Naive thymus-derived CD4-positive, alpha-beta T cell (primary cell): ENCODE measurements at regions not wholly inside any gene's neighbourhood (a gene's known extent, or its start where the extent isn't known, plus 50 kb on each side); places are given as distances from the start of the nearest gene placed in this dataset.
A peak's percentile ranks its signal among the peaks of the same experiment; 100 is the strongest.

ENCODE experiments used
- ATAC-seq: fragments of 150-1000 bp; cut with Tn5 transposase; 2 replicates; pipeline ENCODE4 v1.10.0; 2021; ENCODE audit warnings: mild to moderate bottlenecking, moderate library complexity
- CTCF ChIA-PET: fragments of 350-600 bp; sonication (Branson Sonifier 250); formaldehyde crosslinking; loops from one replicate; lab custom pipeline; 2021; ENCODE audit warnings: antibody characterized with exemption; lab: Charles Lee
- POLR2A ChIA-PET: fragments of 350-600 bp; sonication (Branson Sonifier 250); formaldehyde crosslinking; loops from one replicate; lab custom pipeline; 2021; ENCODE audit warnings: antibody characterized with exemption, inconsistent platforms; lab: Charles Lee
- DNase-seq, 9 donors: peaks; one replicate each; pipeline versions ENCODE4 v3.0.0 to v3.0.0-alpha.2; 2020 to 2022; ENCODE audit warnings: mixed read lengths in 1 of 9
- H3K27ac ChIP-seq: one replicate; pipeline ENCODE4 v1.7.0; 2013; ENCODE audit warnings: mild to moderate bottlenecking, low read depth, low read length, moderate library complexity
- H3K27me3 ChIP-seq, 2 donors: one replicate each; pipeline ENCODE4 v1.7.0; 2013; ENCODE audit warnings: low read length in 2 of 2, mild to moderate bottlenecking in 2 of 2, moderate library complexity in 2 of 2; ENCODE audit not compliant: control insufficient read depth in 2 of 2, insufficient read depth in 2 of 2
- H3K36me3 ChIP-seq, 3 experiments: 1 replicate in 2 of 3; 2 replicates in 1 of 3; pipeline ENCODE4 v1.7.0; 2013; ENCODE audit warnings: low read length in 3 of 3, mild to moderate bottlenecking in 3 of 3, moderate library complexity in 1 of 3; ENCODE audit not compliant: insufficient read depth in 3 of 3, control insufficient read depth in 2 of 3
- H3K4me1 ChIP-seq, 2 donors: one replicate each; pipeline ENCODE4 v1.7.0; 2013; ENCODE audit warnings: low read length in 2 of 2, mild to moderate bottlenecking in 2 of 2, moderate library complexity in 1 of 2; ENCODE audit not compliant: control insufficient read depth in 2 of 2, insufficient read depth in 2 of 2
- H3K4me3 ChIP-seq: 2 replicates; pipeline ENCODE4 v1.7.0; 2013; ENCODE audit warnings: mild to moderate bottlenecking, low read length
- H3K9me3 ChIP-seq, 3 experiments: 1 replicate in 2 of 3; 2 replicates in 1 of 3; pipeline ENCODE4 v1.7.0; 2013; ENCODE audit warnings: low read length in 3 of 3; ENCODE audit not compliant: control insufficient read depth in 2 of 3
- H3K27ac Mint-ChIP-seq, 9 donors: one replicate each; pipeline ENCODE4 v1.8.0; 2020 to 2022; ENCODE audit warnings: mixed read lengths in 9 of 9, mild to moderate bottlenecking in 8 of 9, moderate library complexity in 5 of 9, inconsistent platforms in 2 of 9
- H3K27me3 Mint-ChIP-seq, 5 donors: one replicate each; pipeline ENCODE4 v1.8.0; 2021 to 2022; ENCODE audit warnings: mixed read lengths in 5 of 5, mild to moderate bottlenecking in 1 of 5
- H3K36me3 Mint-ChIP-seq, 5 donors: one replicate each; pipeline ENCODE4 v1.8.0; 2020 to 2022; ENCODE audit warnings: mixed read lengths in 5 of 5, mild to moderate bottlenecking in 3 of 5, inconsistent platforms in 1 of 5
- H3K4me1 Mint-ChIP-seq, 7 donors: one replicate each; pipeline ENCODE4 v1.8.0; 2020 to 2022; ENCODE audit warnings: mixed read lengths in 7 of 7, mild to moderate bottlenecking in 3 of 7, inconsistent platforms in 1 of 7
- H3K4me3 Mint-ChIP-seq, 10 donors: one replicate each; pipeline ENCODE4 v1.8.0; 2020 to 2022; ENCODE audit warnings: mild to moderate bottlenecking in 10 of 10, mixed read lengths in 10 of 10, moderate library complexity in 6 of 10, inconsistent platforms in 2 of 10
- H3K9me3 Mint-ChIP-seq, 11 donors: one replicate each; pipeline ENCODE4 v1.8.0; 2020 to 2022; ENCODE audit warnings: mixed read lengths in 11 of 11, mild to moderate bottlenecking in 4 of 11, inconsistent platforms in 1 of 11, moderate library complexity in 1 of 11
- intact Hi-C, 2 donors: fragments of 100-400 bp; cut with micrococcal nuclease; formaldehyde crosslinking; loops; one replicate each; pipeline ENCODE4 v1.15.1; 2023

DNA sequence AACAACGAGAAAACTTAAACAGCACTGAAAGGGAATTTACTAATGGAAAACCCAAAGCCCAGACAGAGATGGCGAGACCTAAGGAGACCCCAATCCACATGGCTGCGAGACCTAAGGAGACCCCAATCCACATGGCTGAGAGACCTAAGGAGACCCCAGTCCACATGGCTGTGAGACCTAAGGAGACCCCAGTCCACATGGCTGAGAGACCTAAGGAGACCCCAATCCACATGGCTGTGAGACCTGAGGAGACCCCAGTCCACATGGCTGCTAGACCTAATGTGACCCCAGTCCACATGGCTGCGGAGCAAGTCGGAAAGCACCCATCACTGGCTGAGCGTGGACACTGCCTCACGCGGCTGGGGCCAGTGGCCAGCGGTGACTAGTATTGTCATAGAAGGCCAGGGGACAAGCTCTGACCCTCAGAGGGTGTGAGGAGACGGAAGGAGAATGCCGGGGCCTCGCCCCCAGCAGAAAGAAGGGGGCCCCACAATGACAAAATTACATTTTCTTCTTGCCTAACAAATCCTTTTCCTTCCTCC lies 241.8 kb downstream of the C16orf95 start:
- Histone ChIP-seq H3K9me3 (no peaks in the 10 kb centered on the region), H3K36me3 (no peaks in the 10 kb centered on the region), H3K4me3 (no peak overlapping the region), H3K4me1 (no peaks in the 10 kb centered on the region), H3K27me3 (no peaks in the 10 kb centered on the region), H3K27ac (no peak overlapping the region)
- H3K36me3 Mint-ChIP-seq: peaks cover 0 to 10% (median 0%) of the 10 kb centered on the region in 5 donors
- CTCF ChIA-PET: interaction anchor here (0.5 to 0.7 kb wide), 2 partner anchors 10 to 257 kb away, joined by 3 read pairs; no protein-coding TSS in a partner anchor
- intact Hi-C loops: loop anchor here in 1 of 2 donors (5.0 kb wide), 1 partner anchor 513 kb away; no protein-coding TSS in a partner anchor
- DNase-seq: no peak
- H3K9me3 Mint-ChIP-seq: peaks cover 3 to 16% (median 9%) of the 10 kb centered on the region in 11 donors
- H3K4me3 Mint-ChIP-seq: no peak overlapping the region
- no peak overlapping the region for H3K27ac Mint-ChIP-seq
- POLR2A ChIA-PET: no interaction called here
- no peak for ATAC-seq
- no peaks in the 10 kb centered on the region for H3K4me1 Mint-ChIP-seq
- H3K27me3 Mint-ChIP-seq: peaks cover 0 to 21% (median 9%) of the 10 kb centered on the region in 5 donors

DNA sequence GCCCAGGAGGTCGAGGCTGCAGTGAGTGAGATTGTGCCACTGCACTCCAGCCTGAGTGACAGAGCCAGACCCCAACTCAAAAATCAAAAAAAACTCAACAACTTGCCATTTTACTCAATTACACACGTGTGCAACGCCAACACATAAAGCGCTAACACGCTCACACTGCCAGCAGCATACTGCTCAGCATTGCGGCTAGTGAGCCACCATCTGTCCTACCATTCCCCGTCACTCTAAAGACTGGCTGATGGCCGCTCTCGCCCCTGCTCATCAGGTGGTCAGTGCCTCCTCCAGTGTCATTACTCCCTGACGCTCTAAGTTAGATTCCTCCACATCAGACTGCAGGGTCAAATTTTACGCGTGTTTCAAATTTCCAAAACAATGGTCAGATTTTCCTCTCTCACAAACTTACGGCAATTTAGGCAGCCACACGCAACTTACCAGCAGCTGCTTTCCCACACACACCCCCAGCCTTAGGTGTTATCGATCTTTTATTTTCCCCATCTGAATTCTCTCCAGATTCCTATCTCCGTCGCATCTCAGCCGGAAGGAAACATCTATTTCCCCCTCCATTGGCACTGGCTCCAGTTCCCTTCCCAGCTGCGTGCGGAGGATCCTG lies 240.8 kb downstream of the C16orf95 start:
- H3K36me3 Mint-ChIP-seq: peaks cover 0 to 14% (median 4%) of the 10 kb centered on the region in 5 donors
- Histone ChIP-seq H3K36me3 (no peaks in the 10 kb centered on the region), H3K27ac (no peak overlapping the region), H3K27me3 (no peaks in the 10 kb centered on the region), H3K4me3 (no peak overlapping the region), H3K9me3 (peaks cover 0 to 5% (median 5%) of the 10 kb centered on the region in 3 experiments), H3K4me1 (no peaks in the 10 kb centered on the region)
- H3K9me3 Mint-ChIP-seq: peaks cover 6 to 27% (median 16%) of the 10 kb centered on the region in 11 donors
- ATAC-seq (no peak), DNase-seq (no peak)
- H3K27ac Mint-ChIP-seq: no peak overlapping the region
- no peaks in the 10 kb centered on the region for H3K4me1 Mint-ChIP-seq
- POLR2A ChIA-PET: no interaction called here
- CTCF ChIA-PET: interaction anchor here (0.7 kb wide), 1 partner anchor 258 kb away, joined by 3 read pairs; no protein-coding TSS in a partner anchor
- peaks cover 0 to 14% (median 3%) of the 10 kb centered on the region in 5 donors for H3K27me3 Mint-ChIP-seq
- intact Hi-C loops: loop anchor here in 1 of 2 donors (5.0 kb wide), 1 partner anchor 514 kb away; no protein-coding TSS in a partner anchor
- no peak overlapping the region for H3K4me3 Mint-ChIP-seq

DNA sequence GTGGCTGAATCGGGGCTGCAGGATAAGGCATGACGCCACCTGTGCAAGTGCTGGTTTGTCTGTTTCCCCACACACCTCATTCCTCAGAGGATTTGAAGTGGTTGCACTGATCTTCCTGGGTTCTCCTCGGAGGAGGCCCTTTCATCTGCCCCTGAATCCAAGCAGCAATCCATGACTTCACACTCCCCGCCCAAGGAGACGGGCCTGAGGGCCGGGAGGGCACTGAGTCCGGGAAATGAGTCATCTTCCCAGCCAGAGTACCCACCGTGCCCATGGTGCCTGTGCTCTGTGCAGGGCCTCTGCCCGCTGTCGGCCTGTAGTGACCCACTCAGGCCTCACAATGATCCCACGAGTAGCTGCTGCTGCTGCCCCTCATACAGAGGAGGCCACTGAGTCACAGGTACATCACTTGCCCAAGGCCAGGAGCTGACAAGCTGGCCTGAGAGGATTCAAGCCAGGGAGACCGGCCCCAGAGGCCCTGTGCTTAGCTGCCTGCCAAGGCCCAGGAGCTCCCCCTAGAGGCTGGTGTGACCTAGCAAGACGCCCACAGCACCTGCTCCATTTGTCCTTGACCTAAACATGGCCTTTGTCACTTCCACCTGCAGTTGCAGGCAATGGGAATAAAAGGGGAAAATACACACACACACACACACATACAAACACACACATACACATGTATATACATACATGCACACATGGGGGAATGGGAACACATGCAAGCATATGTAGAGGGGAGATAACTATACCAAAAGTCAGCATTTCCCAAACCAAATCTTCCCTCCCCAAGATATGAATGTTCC lies 240.0 kb downstream of the C16orf95 start:
- Histone ChIP-seq H3K4me3 (no peak overlapping the region), H3K9me3 (peaks cover 0 to 5% (median 5%) of the 10 kb centered on the region in 3 experiments), H3K4me1 (no peaks in the 10 kb centered on the region), H3K27ac (no peak overlapping the region), H3K36me3 (no peaks in the 10 kb centered on the region), H3K27me3 (no peaks in the 10 kb centered on the region)
- H3K27ac Mint-ChIP-seq: no peak overlapping the region
- peak in 1 of 9 donors; percentile 46 for DNase-seq
- peaks cover 0 to 14% (median 4%) of the 10 kb centered on the region in 5 donors for H3K36me3 Mint-ChIP-seq
- H3K27me3 Mint-ChIP-seq: peaks cover 0 to 14% (median 3%) of the 10 kb centered on the region in 5 donors
- ChIA-PET POLR2A (no interaction called here), CTCF (no interaction called here)
- no peaks in the 10 kb centered on the region for H3K4me1 Mint-ChIP-seq
- ATAC-seq: peak; percentile 46
- peaks cover 11 to 34% (median 22%) of the 10 kb centered on the region in 11 donors for H3K9me3 Mint-ChIP-seq
- intact Hi-C loops: loop anchor here in 1 of 2 donors (5.0 kb wide), 1 partner anchor 515 kb away; no protein-coding TSS in a partner anchor
- no peak overlapping the region for H3K4me3 Mint-ChIP-seq

DNA sequence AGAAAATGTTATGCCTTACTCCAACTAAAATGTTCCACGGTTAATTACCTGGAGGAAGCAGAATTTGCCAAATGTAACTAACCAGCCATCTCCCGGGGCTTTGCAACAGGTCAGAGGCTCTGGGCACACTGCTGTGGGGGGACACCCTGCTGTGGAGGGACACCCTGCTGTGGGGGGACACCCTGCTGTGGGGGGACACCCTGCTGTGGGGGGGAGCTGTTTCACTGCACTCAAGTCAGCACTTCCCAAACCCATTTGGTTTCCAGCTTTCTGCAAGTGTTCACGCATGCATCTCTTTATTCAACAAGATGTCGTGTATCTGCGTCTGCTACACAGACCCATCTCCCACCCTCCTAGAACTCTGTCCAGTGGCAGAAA lies 239.5 kb downstream of the C16orf95 start:
- DNase-seq (no peak), ATAC-seq (no peak)
- POLR2A ChIA-PET: no interaction called here
- H3K27ac ChIP-seq: no peak overlapping the region
- H3K36me3 ChIP-seq: no peaks in the 10 kb centered on the region
- H3K9me3 ChIP-seq: peaks cover 0 to 5% (median 5%) of the 10 kb centered on the region in 3 experiments
- peaks cover 12 to 40% (median 26%) of the 10 kb centered on the region in 11 donors for H3K9me3 Mint-ChIP-seq
- H3K4me1 ChIP-seq: no peaks in the 10 kb centered on the region
- H3K27me3 Mint-ChIP-seq: peaks cover 0 to 14% (median 3%) of the 10 kb centered on the region in 5 donors
- no peak overlapping the region for H3K4me3 Mint-ChIP-seq
- H3K36me3 Mint-ChIP-seq: peaks cover 0 to 15% (median 7%) of the 10 kb centered on the region in 5 donors
- H3K4me3 ChIP-seq: no peak overlapping the region
- CTCF ChIA-PET: no interaction called here
- intact Hi-C loops: loop anchor here in 1 of 2 donors (5.0 kb wide), 1 partner anchor 515 kb away; no protein-coding TSS in a partner anchor
- no peaks in the 10 kb centered on the region for H3K27me3 ChIP-seq
- H3K4me1 Mint-ChIP-seq: no peaks in the 10 kb centered on the region
- no peak overlapping the region for H3K27ac Mint-ChIP-seq

DNA sequence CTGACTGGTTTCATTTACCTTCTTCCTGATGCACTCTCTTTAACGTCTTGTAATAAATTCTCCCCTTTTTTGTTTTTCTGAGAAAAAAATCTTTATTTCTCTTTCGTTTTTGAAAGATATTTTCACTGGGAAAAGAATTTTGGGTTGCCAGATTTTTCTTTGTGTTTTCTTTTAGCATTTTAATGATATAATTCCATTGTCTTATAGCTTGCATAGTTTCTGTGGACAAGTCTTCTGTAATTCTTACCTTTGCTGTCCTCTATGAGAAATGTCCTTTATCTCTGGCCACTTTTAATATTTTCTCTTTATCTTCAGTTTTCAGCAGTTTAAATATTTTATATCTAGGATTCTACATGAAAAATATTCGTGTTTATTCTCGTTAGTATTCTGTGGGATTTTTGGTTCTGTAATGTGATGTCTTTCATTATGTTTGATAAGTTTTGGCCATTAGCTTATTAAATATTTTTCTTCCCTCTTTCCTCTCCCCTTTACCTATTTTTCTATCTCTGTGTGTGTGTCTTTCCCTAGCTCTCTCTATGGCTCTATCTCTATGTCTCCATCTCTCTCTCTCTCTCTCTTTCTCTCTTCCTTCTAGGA lies 236.5 kb downstream of the C16orf95 start:
- no peak for ATAC-seq
- H3K36me3 Mint-ChIP-seq: peaks cover 0 to 19% (median 8%) of the 10 kb centered on the region in 5 donors
- no peak for DNase-seq
- no peak overlapping the region for H3K27ac Mint-ChIP-seq
- no peaks in the 10 kb centered on the region for H3K4me1 Mint-ChIP-seq
- Histone ChIP-seq H3K9me3 (peaks cover 0 to 10% (median 5%) of the 10 kb centered on the region in 3 experiments), H3K36me3 (no peaks in the 10 kb centered on the region), H3K27me3 (no peaks in the 10 kb centered on the region), H3K4me3 (no peak overlapping the region), H3K27ac (no peak overlapping the region), H3K4me1 (no peaks in the 10 kb centered on the region)
- H3K4me3 Mint-ChIP-seq: no peak overlapping the region
- ChIA-PET POLR2A (no interaction called here), CTCF (no interaction called here)
- H3K27me3 Mint-ChIP-seq: peaks cover 0 to 18% (median 6%) of the 10 kb centered on the region in 5 donors
- intact Hi-C loops: loop anchor here in 1 of 2 donors (10.0 kb wide), 1 partner anchor 64 kb away; no protein-coding TSS in a partner anchor
- peaks cover 16 to 52% (median 30%) of the 10 kb centered on the region in 11 donors for H3K9me3 Mint-ChIP-seq

DNA sequence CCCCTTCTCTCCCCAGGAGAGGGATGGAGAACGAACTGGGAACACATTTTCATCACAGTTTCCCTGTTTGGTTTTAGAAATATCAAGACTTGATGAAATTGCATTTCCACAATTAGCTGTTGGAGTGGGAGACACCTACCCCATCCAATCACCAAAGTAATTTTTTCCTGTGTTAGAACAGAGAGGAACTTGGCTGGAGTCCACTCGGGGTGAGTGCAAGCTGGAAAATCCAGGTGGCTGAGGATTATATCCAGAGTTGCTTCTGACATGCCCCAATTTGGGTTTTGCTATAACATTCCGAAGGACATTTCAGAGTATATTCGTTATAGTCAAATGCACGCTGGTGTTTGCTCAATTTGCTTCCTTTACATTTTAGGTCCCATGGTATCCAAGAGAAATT lies 231.8 kb downstream of the C16orf95 start:
- intact Hi-C loops: loop anchor here in 1 of 2 donors (10.0 kb wide), 1 partner anchor 59 kb away; no protein-coding TSS in a partner anchor
- H3K27ac ChIP-seq: no peak overlapping the region
- H3K4me3 ChIP-seq: no peak overlapping the region
- no peaks in the 10 kb centered on the region for H3K27me3 ChIP-seq
- no peak overlapping the region for H3K27ac Mint-ChIP-seq
- ATAC-seq (no peak), DNase-seq (no peak)
- peaks cover 0 to 6% (median 4%) of the 10 kb centered on the region in 5 donors for H3K27me3 Mint-ChIP-seq
- H3K4me1 ChIP-seq: no peaks in the 10 kb centered on the region
- H3K4me3 Mint-ChIP-seq: no peak overlapping the region
- peaks cover 0 to 16% (median 8%) of the 10 kb centered on the region in 5 donors for H3K36me3 Mint-ChIP-seq
- peaks cover 0 to 10% (median 5%) of the 10 kb centered on the region in 3 experiments for H3K9me3 ChIP-seq
- CTCF ChIA-PET: no interaction called here
- H3K9me3 Mint-ChIP-seq: peaks cover 8 to 37% (median 19%) of the 10 kb centered on the region in 11 donors
- POLR2A ChIA-PET: no interaction called here
- no peaks in the 10 kb centered on the region for H3K36me3 ChIP-seq
- H3K4me1 Mint-ChIP-seq: no peaks in the 10 kb centered on the region
